ENCODE measurements at regions not wholly inside any gene's neighbourhood (a gene's known extent, or its start where the extent isn't known, plus 50 kb on each side); places are given as distances from the start of the nearest gene placed in this dataset.

- Histone ChIP-seq H3K9me3 (no peaks in the 10 kb centered on the region), H3K27ac (peak overlapping the region in 1 of 2 experiments; percentile 24; a peak in 1 of 6 replicates), H3K4me2 (no peak overlapping the region), H3K4me1 (peaks cover 10% of the 10 kb centered on the region; the same call in 2 of the 3 replicates), H3K4me3 (no peak overlapping the region)
- no peak for DNase-seq (ENCODE audit: low read depth in 1 of 2, low spot score in 1 of 2)
- ATAC-seq = no peak
- POLR2A ChIA-PET = interaction anchor here (0.7 kb wide), 1 partner anchor 143 kb away, joined by 3 read pairs; no protein-coding TSS in a partner anchor
- no peak for FAIRE-seq
- WGBS (ENCODE audit: missing lambda C conversion rate) = 81% methylated on average over 2 of the region's 2 CpGs
- no peak for TF ChIP-seq CBX8 (IDR thresholded peaks at IDR 0.05)
- TF ChIP-seq ESRRA (IDR thresholded peaks at IDR 0.05; ENCODE audit: borderline replicate concordance, low read length) = no peak
- no peak for TF ChIP-seq EHMT2 (IDR thresholded peaks at IDR 0.05; ENCODE audit: low read depth)
- TF ChIP-seq FOSB (CRISPR knock-in tag; IDR thresholded peaks at IDR 0.05) = no peak
- no peak for TF ChIP-seq ZFP36 (IDR thresholded peaks at IDR 0.05; ENCODE audit: borderline replicate concordance, partially characterized antibody)
- TF ChIP-seq USF2 (IDR thresholded peaks at IDR 0.05) = no peak
- TF ChIP-seq GATA3 (IDR thresholded peaks at IDR 0.05; ENCODE audit: borderline replicate concordance) = no peak
- TF ChIP-seq ELK1 (IDR thresholded peaks at IDR 0.05; ENCODE audit: low read depth, low read length) = no peak
- CTCF ChIA-PET = interaction anchor here (1.2 to 10.7 kb wide), 4 partner anchors 147 to 292 kb away, joined by 4 to 280 read pairs (median 42); no protein-coding TSS in a partner anchor
These were observed 100.8 kb downstream of the EBNA1BP2 start for GRCh38 chr1:43071241-43071640.

- FAIRE-seq (no peak), DNase-seq (ENCODE audit: low read depth in 1 of 2, low spot score in 1 of 2) (no peak), ATAC-seq (no peak)
- CTCF ChIA-PET = interaction anchor here (10.7 kb wide), 1 partner anchor 154 kb away, joined by 280 read pairs; no protein-coding TSS in a partner anchor
- no peak overlapping the region for H3K4me2 ChIP-seq
- whole genome bisulfite sequencing (ENCODE audit: missing lambda C conversion rate) = 86% methylated on average over 11 of the region's 12 CpGs
- no peak overlapping the region for H3K4me3 ChIP-seq
- peak overlapping the region; percentile 3 to 54; a peak in 3 of 6 replicates for H3K27ac ChIP-seq
- H3K4me1 ChIP-seq = peaks cover 10% of the 10 kb centered on the region; the same call in 2 of the 3 replicates
- POLR2A ChIA-PET = no interaction called here
- H3K9me3 ChIP-seq = no peaks in the 10 kb centered on the region
- TF ChIP-seq RAD21 (conservative IDR thresholded peaks at IDR 0.05 in 1 of 2, IDR thresholded peaks at IDR 0.05 in 1 of 2) (no peak), EHMT2 (IDR thresholded peaks at IDR 0.05; ENCODE audit: low read depth) (no peak), KDM1A (IDR thresholded peaks at IDR 0.05; ENCODE audit: low read depth) (no peak), MYC (IDR thresholded peaks at IDR 0.05; ENCODE audit: borderline replicate concordance, low read length) (no peak), HOXA7 (CRISPR knock-in tag; IDR thresholded peaks at IDR 0.05) (no peak), MAZ (IDR thresholded peaks at IDR 0.05; ENCODE audit: borderline replicate concordance, low read depth, low read length) (no peak), MAX (IDR thresholded peaks at IDR 0.05) (no peak), ZC3H11A (IDR thresholded peaks at IDR 0.05) (no peak), NR3C1 (IDR thresholded peaks at IDR 0.05) (no peak), CTCF (IDR thresholded peaks at IDR 0.05) (no peak), FOSL2 (IDR thresholded peaks at IDR 0.05) (no peak), FOSL2 (CRISPR knock-in tag; IDR thresholded peaks at IDR 0.05) (no peak), HES2 (IDR thresholded peaks at IDR 0.05) (no peak), BHLHE40 (IDR thresholded peaks at IDR 0.05; ENCODE audit: low read depth, low read length) (no peak), EP300 (IDR thresholded peaks at IDR 0.05) (no peak), HDAC2 (IDR thresholded peaks at IDR 0.05) (no peak), USF2 (IDR thresholded peaks at IDR 0.05) (no peak), POLR2A (IDR thresholded peaks at IDR 0.05; ENCODE audit: low read length) (no peak), FOSB (CRISPR knock-in tag; IDR thresholded peaks at IDR 0.05) (no peak)
These were observed 102.5 kb downstream of the EBNA1BP2 start for GRCh38 chr1:43069461-43070050.
